K562 (cell line): ENCODE measurements at regions not wholly inside any gene's neighbourhood (a gene's known extent, or its start where the extent isn't known, plus 50 kb on each side); places are given as distances from the start of the nearest gene placed in this dataset.

Experiments
- ATAC-seq: fragments of 200-7000 bp; cut with Tn5 transposase; 3 replicates; pipeline ENCODE4 v1.9.1; 2020; ENCODE audit warnings: moderate library complexity
- BruUV-seq: library from RNA; stranded (reverse); fragments of 400-500 nt; replicated peaks from 2 replicates; lab custom pipeline; 2021; lab: Mats Ljungman, UMichigan
- CTCF ChIA-PET: fragments of 300-600 bp; formaldehyde crosslinking; extraction: SDS; loops from one replicate; lab custom pipeline; 2021; ENCODE audit warnings: low intra/inter-chr PET ratio; lab: Yijun Ruan, JAX
- POLR2A ChIA-PET: fragments of 300-600, 350-650 bp; sonication (Branson Sonifier 250); formaldehyde crosslinking; extraction: SDS; loops from one replicate; lab custom pipeline; 2021; ENCODE audit warnings: antibody characterized with exemption, inconsistent platforms; lab: Yijun Ruan, JAX
- DNase-seq, 4 experiments: peaks; one replicate each; pipeline versions ENCODE4 v3.0.0 to v3.0.0-alpha.2; 2011 to 2018; ENCODE audit warnings: low spot score in 3 of 4, mixed read lengths in 3 of 4; ENCODE audit errors: extremely low read depth in 1 of 4
- FAIRE-seq: peaks from 2 replicates; lab custom pipeline; 2011; peaks lifted over from hg19 to GRCh38; lab: Jason Lieb, UNC
- H2AFZ ChIP-seq: 2 replicates; pipeline ENCODE4 v1.6.0; 2011; ENCODE audit warnings: low read depth, low read length, control low read depth, inconsistent platforms
- H3K27ac ChIP-seq: fragments of 200-600 bp; 3 replicates; pipeline ENCODE4 v1.8.0; 2011; ENCODE audit warnings: low read depth, mild to moderate bottlenecking, control low read depth, inconsistent platforms, low read length, moderate library complexity, mixed read lengths; ENCODE audit errors: extremely low read depth
- H3K27me3 ChIP-seq, 2 experiments: fragments of 300-600 bp in 1 of 2; 2 replicates in 1 of 2; 3 replicates in 1 of 2; pipeline versions ENCODE4 v1.6.0 to v1.8.0; 2011; ENCODE audit warnings: inconsistent platforms in 2 of 2, low read length in 2 of 2, mild to moderate bottlenecking in 1 of 2, mixed read lengths in 1 of 2, moderate library complexity in 1 of 2; ENCODE audit not compliant: control insufficient read depth in 2 of 2, insufficient read depth in 2 of 2
- H3K36me3 ChIP-seq: fragments of 300-600 bp; 3 replicates; pipeline ENCODE4 v1.8.0; 2011; ENCODE audit warnings: mild to moderate bottlenecking, low read length, inconsistent platforms; ENCODE audit not compliant: control insufficient read depth, insufficient read depth
- H3K4me1 ChIP-seq, 2 experiments: fragments of 200-600 bp in 1 of 2; replicated peaks in 1 of 2; 2 replicates in 1 of 2; 3 replicates in 1 of 2; pipeline versions ENCODE4 v1.5.1 to v1.8.0; 2011; ENCODE audit warnings: inconsistent platforms in 2 of 2, low read length in 2 of 2, mild to moderate bottlenecking in 1 of 2, mixed read lengths in 1 of 2, moderate library complexity in 1 of 2; ENCODE audit not compliant: control insufficient read depth in 2 of 2, insufficient read depth in 2 of 2
- H3K4me2 ChIP-seq: 2 replicates; pipeline ENCODE4 v1.6.1; 2011; ENCODE audit warnings: low read length, control low read depth, inconsistent platforms, mixed read lengths; ENCODE audit not compliant: insufficient read depth
- H3K4me3 ChIP-seq: fragments of 200-600 bp; sonication (generic), shearing (Covaris generic); 2 replicates; pipeline ENCODE4 v1.5.1; 2016; ENCODE audit warnings: control low read depth, inconsistent platforms
- H3K79me2 ChIP-seq: fragments of 200-600 bp; 3 replicates; pipeline ENCODE4 v1.8.0; 2011; ENCODE audit warnings: low read length, inconsistent platforms; ENCODE audit not compliant: control insufficient read depth, insufficient read depth
- H3K9ac ChIP-seq, 2 experiments: 2 replicates each; pipeline versions ENCODE4 v1.6.0 to v1.6.1; 2011; ENCODE audit warnings: low read depth in 2 of 2, low read length in 2 of 2, control low read depth in 1 of 2, inconsistent platforms in 1 of 2, mild to moderate bottlenecking in 1 of 2, mixed read lengths in 1 of 2; ENCODE audit not compliant: insufficient read depth in 1 of 2
- H3K9me1 ChIP-seq: one replicate; pipeline ENCODE4 v1.6.0; 2011; ENCODE audit warnings: inconsistent platforms, mild to moderate bottlenecking, low read length, moderate library complexity; ENCODE audit not compliant: control insufficient read depth, insufficient read depth
- H3K9me3 ChIP-seq: replicated peaks from 2 replicates; pipeline ENCODE4 v1.5.1; 2011; ENCODE audit warnings: low read depth, low read length, inconsistent platforms; ENCODE audit not compliant: control insufficient read depth, insufficient read depth
- H4K20me1 ChIP-seq: replicated peaks from 2 replicates; pipeline ENCODE4 v1.6.1; 2011; ENCODE audit warnings: low read length, inconsistent platforms, mixed read lengths; ENCODE audit not compliant: control insufficient read depth, insufficient read depth
- ARHGAP35 ChIP-seq: fragments of 450-650 bp; IDR thresholded peaks from 2 replicates; pipeline ENCODE4 v1.6.1; 2018; ENCODE audit not compliant: partially characterized antibody
- ETV6 ChIP-seq, 3 experiments: fragments of 150-350 bp in 1 of 3; sonication (generic) in 1 of 3; formaldehyde crosslinking in 1 of 3; IDR thresholded peaks; 2 replicates each; pipeline versions ENCODE4 v1.6.1 to v1.8.0; 2014 to 2022; ENCODE audit warnings: borderline replicate concordance in 2 of 3, low read depth in 2 of 3, antibody characterized with exemption in 1 of 3, low read length in 1 of 3, mild to moderate bottlenecking in 1 of 3, missing genetic modification reagents in 1 of 3
- HOXB6 ChIP-seq: fragments of 250-450 bp; sonication (Bioruptor Pico); IDR thresholded peaks from 2 replicates; pipeline ENCODE4 v1.5.1; 2022; ENCODE audit warnings: mild to moderate bottlenecking, borderline replicate concordance
- IRF9 ChIP-seq: fragments of 450-650 bp; IDR thresholded peaks from 2 replicates; pipeline ENCODE4 v1.6.1; 2016; ENCODE audit warnings: missing biosample characterization, missing genetic modification characterization
- KLF6 ChIP-seq: fragments of 250-450 bp; sonication (Bioruptor Pico); IDR thresholded peaks from 2 replicates; pipeline ENCODE4 v1.4.0; 2020; ENCODE audit warnings: mild to moderate bottlenecking, moderate library complexity, borderline replicate concordance
- SMARCA4 ChIP-seq: fragments of 450-650 bp; IDR thresholded peaks from 2 replicates; pipeline ENCODE4 v1.6.1; 2016
- SMC3 ChIP-seq: conservative IDR thresholded peaks from 2 replicates; pipeline ENCODE4 v1.6.1; 2011; ENCODE audit warnings: low read depth, low read length, improper control_type of control experiment; ENCODE audit not compliant: insufficient read depth
- SRSF1 ChIP-seq: fragments of 200-400 bp; formaldehyde crosslinking; IDR thresholded peaks from 2 replicates; pipeline ENCODE4 v1.6.1; 2017; ENCODE audit warnings: mild to moderate bottlenecking, low read depth, low read length, moderate library complexity
- TGIF2 ChIP-seq: sonication (generic); formaldehyde crosslinking; IDR thresholded peaks from 2 replicates; pipeline ENCODE4 v1.8.1; 2022; ENCODE audit warnings: mild to moderate bottlenecking, missing genetic modification reagents, moderate library complexity
- ZNF384 ChIP-seq: IDR thresholded peaks from 2 replicates; pipeline ENCODE4 v1.6.1; 2012; ENCODE audit warnings: low read depth, low read length, improper control_type of control experiment
- ZNF444 ChIP-seq: fragments of 250-450 bp; sonication (Bioruptor Pico); IDR thresholded peaks from 2 replicates; pipeline ENCODE4 v1.4.0; 2020; ENCODE audit warnings: mild to moderate bottlenecking, moderate library complexity
- ZNF511 ChIP-seq: sonication (generic); formaldehyde crosslinking; IDR thresholded peaks from 2 replicates; pipeline ENCODE4 v1.8.0; 2022; ENCODE audit warnings: mild to moderate bottlenecking, missing genetic modification reagents
- ZNF707 ChIP-seq: fragments of 250-450 bp; sonication (Bioruptor Pico); conservative IDR thresholded peaks from 2 replicates; pipeline ENCODE4 v1.8.0; 2022; ENCODE audit warnings: inconsistent platforms, mild to moderate bottlenecking, moderate library complexity
- ZZZ3 ChIP-seq: fragments of 450-650 bp; IDR thresholded peaks from 2 replicates; pipeline ENCODE4 v1.6.1; 2016; ENCODE audit warnings: antibody characterized with exemption, mild to moderate bottlenecking, moderate library complexity
- WGBS: fragments of 100-300 bp; shearing (Covaris generic); methylation state at CpG from one replicate; pipeline ENCODE4 v1.1.6; 2016; ENCODE audit warnings: low coverage, mixed read lengths; ENCODE audit not compliant: insufficient coverage; ENCODE audit errors: missing lambda C conversion rate; 5-methylcytosine and 5-hydroxymethylcytosine counted together
- in situ Hi-C: fragments of 300-500 bp; cut with MboI; formaldehyde crosslinking; loops from 4 replicates; pipeline ENCODE4 v1.15.0; 2018; ENCODE audit warnings: inconsistent platforms, mixed read lengths
- intact Hi-C: fragments of 100-400 bp; cut with micrococcal nuclease; formaldehyde crosslinking; loops from 2 replicates; pipeline ENCODE4 v1.14.2; 2022

GRCh38 chr5:158255609-158256008, 396.7 kb upstream of the CLINT1 start:
- H3K36me3 ChIP-seq: no peaks in the 10 kb centered on the region
- no peaks in the 10 kb centered on the region for H3K27me3 ChIP-seq
- intact Hi-C loops: no loop called here
- H3K9ac ChIP-seq: no peak overlapping the region
- ATAC-seq: no peak
- H3K4me1 ChIP-seq: no peaks in the 10 kb centered on the region
- in situ Hi-C loops: no loop called here
- no TSS peak for BruUV-seq
- 0% methylated on average over 1 of the region's 1 CpG for WGBS
- H3K4me2 ChIP-seq: no peak overlapping the region
- no peaks in the 10 kb centered on the region for H4K20me1 ChIP-seq
- H3K9me1 ChIP-seq: no peaks in the 10 kb centered on the region
- H2AFZ ChIP-seq: no peak overlapping the region
- CTCF ChIA-PET: no interaction called here
- no peak overlapping the region for H3K27ac ChIP-seq
- FAIRE-seq: no peak
- no peaks in the 10 kb centered on the region for H3K9me3 ChIP-seq
- no peak for DNase-seq
- H3K4me3 ChIP-seq: no peak overlapping the region
- TF ChIP-seq ZNF511 (CRISPR knock-in tag) (no peak), SMARCA4 (no peak), SRSF1 (no peak), TGIF2 (CRISPR knock-in tag) (no peak), IRF9 (tag) (no peak), SMC3 (no peak), ZNF707 (CRISPR knock-in tag) (no peak), ZNF384 (no peak), KLF6 (CRISPR knock-in tag) (no peak), ZNF444 (no peak), HOXB6 (no peak), ZZZ3 (no peak), ARHGAP35 (no peak), ETV6 (IDR thresholded peaks at IDR 0.05; ENCODE audit: borderline replicate concordance in 1 of 2, low read depth in 2 of 2, low read length in 1 of 2) (no peak), ETV6 (CRISPR knock-in tag; IDR thresholded peaks at IDR 0.05; ENCODE audit: borderline replicate concordance) (no peak)
- POLR2A ChIA-PET: no interaction called here
- no peaks in the 10 kb centered on the region for H3K79me2 ChIP-seq
